GM23338 (cell line): ENCODE measurements at regions not wholly inside any gene's neighbourhood (a gene's known extent, or its start where the extent isn't known, plus 50 kb on each side); places are given as distances from the start of the nearest gene placed in this dataset.
A peak's percentile ranks its signal among the peaks of the same experiment; 100 is the strongest.

Experiments
- ATAC-seq: fragments of 200-7000 bp; cut with Tn5 transposase; 3 replicates; pipeline ENCODE4 v1.9.1; 2020
- DNase-seq: peaks from one replicate; pipeline ENCODE4 v3.0.0-alpha.2; 2015; ENCODE audit warnings: low spot score
- H2AFZ ChIP-seq: fragments of 200-600 bp; sonication (generic); 2 replicates; pipeline ENCODE4 v1.8.0; 2016; ENCODE audit warnings: antibody characterized with exemption, mild to moderate bottlenecking, moderate library complexity
- H3F3A ChIP-seq: fragments of 200-600 bp; sonication (generic); replicated peaks from 2 replicates; pipeline ENCODE4 v1.8.0; 2017; ENCODE audit warnings: antibody characterized with exemption, mixed run types, low read depth
- H3K27ac ChIP-seq: fragments of 200-600 bp; sonication (generic); 2 replicates; pipeline ENCODE4 v1.6.1; 2016; ENCODE audit warnings: low read depth
- H3K27me3 ChIP-seq: fragments of 200-600 bp; sonication (generic); 2 replicates; pipeline ENCODE4 v1.8.0; 2016; ENCODE audit warnings: mild to moderate bottlenecking, mixed run types, moderate library complexity; ENCODE audit not compliant: insufficient read depth
- H3K36me3 ChIP-seq: fragments of 200-600 bp; sonication (generic); 2 replicates; pipeline ENCODE4 v1.8.0; 2016; ENCODE audit warnings: mild to moderate bottlenecking; ENCODE audit not compliant: insufficient read depth
- H3K4me1 ChIP-seq: fragments of 200-600 bp; sonication (generic); 2 replicates; pipeline ENCODE4 v1.8.0; 2016; ENCODE audit warnings: mild to moderate bottlenecking, moderate library complexity; ENCODE audit not compliant: insufficient read depth
- H3K4me2 ChIP-seq: fragments of 200-600 bp; sonication (generic); 2 replicates; pipeline ENCODE4 v1.7.1; 2017; ENCODE audit warnings: mixed run types
- H3K4me3 ChIP-seq: fragments of 200-600 bp; sonication (generic); 2 replicates; pipeline ENCODE4 v1.6.1; 2016; ENCODE audit warnings: mixed run types
- H3K79me2 ChIP-seq: fragments of 200-600 bp; sonication (generic); replicated peaks from 2 replicates; pipeline ENCODE4 v1.8.0; 2017; ENCODE audit warnings: mild to moderate bottlenecking; ENCODE audit not compliant: insufficient read depth
- H3K9me2 ChIP-seq: fragments of 200-600 bp; sonication (generic); 2 replicates; pipeline ENCODE4 v1.8.0; 2017; ENCODE audit not compliant: insufficient read depth
- H4K20me1 ChIP-seq: fragments of 200-600 bp; sonication (generic); replicated peaks from 2 replicates; pipeline ENCODE4 v1.8.0; 2017; ENCODE audit warnings: mild to moderate bottlenecking; ENCODE audit not compliant: insufficient read depth
- H3K27ac Mint-ChIP-seq: 2 replicates; pipeline ENCODE4 v1.8.0; 2020; ENCODE audit warnings: inconsistent platforms, mild to moderate bottlenecking, moderate library complexity, mixed read lengths
- H3K27me3 Mint-ChIP-seq: 3 replicates; pipeline ENCODE4 v1.8.0; 2022; ENCODE audit warnings: low read depth, mild to moderate bottlenecking, moderate library complexity, mixed read lengths, inconsistent platforms; ENCODE audit not compliant: insufficient read depth, poor library complexity
- H3K36me3 Mint-ChIP-seq: 3 replicates; pipeline ENCODE4 v1.8.0; 2021; ENCODE audit warnings: low read depth, mild to moderate bottlenecking, inconsistent platforms, moderate library complexity, mixed read lengths
- H3K4me1 Mint-ChIP-seq: 3 replicates; pipeline ENCODE4 v1.8.0; 2020; ENCODE audit warnings: mild to moderate bottlenecking, inconsistent platforms, mixed read lengths
- H3K4me3 Mint-ChIP-seq: 3 replicates; pipeline ENCODE4 v1.8.0; 2021; ENCODE audit warnings: moderate library complexity, mild to moderate bottlenecking, inconsistent platforms, mixed read lengths
- H3K9me3 Mint-ChIP-seq: 3 replicates; pipeline ENCODE4 v1.8.0; 2020; ENCODE audit warnings: moderate library complexity, mild to moderate bottlenecking, inconsistent platforms, mixed read lengths
- CREB1 ChIP-seq: fragments of 250-450 bp; sonication (Bioruptor Pico); IDR thresholded peaks from 2 replicates; pipeline ENCODE4 v1.5.0; 2020; ENCODE audit warnings: low read depth, mild to moderate bottlenecking, moderate library complexity
- EZH2 ChIP-seq: fragments of 200-600 bp; sonication (generic); IDR thresholded peaks from one replicate; pipeline ENCODE4 v1.8.0; 2017; ENCODE audit warnings: antibody characterized with exemption, mild to moderate bottlenecking, low read depth; ENCODE audit not compliant: unreplicated experiment
- EZH2phosphoT487 ChIP-seq: fragments of 200-600 bp; sonication (generic); IDR thresholded peaks from one replicate; pipeline ENCODE4 v1.8.1; 2018; ENCODE audit warnings: antibody characterized with exemption; ENCODE audit not compliant: unreplicated experiment
- JUNB ChIP-seq: IDR thresholded peaks from one replicate; pipeline ENCODE4 v1.6.1; 2016; ENCODE audit warnings: antibody characterized with exemption; ENCODE audit not compliant: unreplicated experiment
- NANOG ChIP-seq: IDR thresholded peaks from 2 replicates; pipeline ENCODE4 v1.6.1; 2016; ENCODE audit warnings: antibody characterized with exemption, borderline replicate concordance
- POLR2AphosphoS5 ChIP-seq: IDR thresholded peaks from 2 replicates; pipeline ENCODE4 v1.6.1; 2016; ENCODE audit warnings: antibody characterized with exemption, low read depth
- STAT1 ChIP-seq: IDR thresholded peaks from one replicate; pipeline ENCODE4 v1.6.1; 2016; ENCODE audit warnings: antibody characterized with exemption; ENCODE audit not compliant: unreplicated experiment
- ZNF114 ChIP-seq: fragments of 250-450 bp; sonication (Bioruptor Pico); IDR thresholded peaks from 2 replicates; pipeline ENCODE4 v1.5.0; 2020; ENCODE audit warnings: mild to moderate bottlenecking, moderate library complexity
- ZNF331 ChIP-seq: fragments of 250-450 bp; sonication (Bioruptor Pico); IDR thresholded peaks from 2 replicates; pipeline ENCODE4 v1.5.0; 2020; ENCODE audit warnings: low read depth, mild to moderate bottlenecking, moderate library complexity
- TF ChIP-seq, protein P1 (sequence below), 2 experiments: fragments of 200-600 bp in 1 of 2; sonication (generic) in 1 of 2; conservative IDR thresholded peaks; 2 replicates each; pipeline versions ENCODE4 v1.5.1 to v1.6.1; 2016 to 2017; ENCODE audit warnings: antibody characterized with exemption in 2 of 2, low read depth in 2 of 2, mild to moderate bottlenecking in 2 of 2, moderate library complexity in 1 of 2
- TF ChIP-seq, protein P2 (sequence below): IDR thresholded peaks from one replicate; pipeline ENCODE4 v1.6.1; 2018; ENCODE audit warnings: antibody characterized with exemption; ENCODE audit not compliant: unreplicated experiment
- TF ChIP-seq, protein P3 (sequence below): IDR thresholded peaks from 2 replicates; pipeline ENCODE4 v1.6.1; 2016; ENCODE audit warnings: antibody characterized with exemption
- TF ChIP-seq, protein P4 (sequence below): fragments of 250-450 bp; sonication (Bioruptor Pico); IDR thresholded peaks from 2 replicates; pipeline ENCODE4 v1.5.0; 2020; ENCODE audit warnings: mild to moderate bottlenecking, moderate library complexity

DNA sequence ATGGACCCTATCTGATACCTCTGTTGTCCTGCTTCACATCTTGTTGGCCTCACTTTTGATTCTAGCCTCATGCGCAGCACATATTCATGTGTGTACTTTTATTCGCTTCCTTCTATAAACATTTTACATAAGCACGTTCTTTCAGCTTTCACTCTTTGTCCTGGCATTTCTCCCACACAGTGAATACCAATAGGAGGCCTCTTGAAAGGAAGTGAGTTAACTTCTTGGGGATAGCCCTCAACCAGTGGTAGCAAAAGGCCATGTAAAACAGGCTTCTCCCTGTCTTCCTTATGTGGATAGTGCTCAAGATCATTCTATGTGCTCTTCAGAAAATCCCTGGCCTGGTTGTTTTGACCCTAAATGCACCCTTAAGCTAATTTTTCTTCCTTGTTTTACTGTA, 633.9 kb upstream of the MBL2 start:
- Mint-ChIP-seq H3K4me1 (peaks cover 10% of the 10 kb centered on the region), H3K4me3 (no peak overlapping the region), H3K9me3 (no peaks in the 10 kb centered on the region), H3K27me3 (peaks cover 7% of the 10 kb centered on the region), H3K36me3 (no peaks in the 10 kb centered on the region; the same call in 2 of the 3 replicates), H3K27ac (no peak overlapping the region)
- Histone ChIP-seq H3K27me3 (no peaks in the 10 kb centered on the region), H2AFZ (peak overlapping the region; percentile 57; the same call in 1 of the 2 replicates), H3K4me2 (no peak overlapping the region), H3K4me3 (no peak overlapping the region), H4K20me1 (no peaks in the 10 kb centered on the region), H3K4me1 (peaks cover 7% of the 10 kb centered on the region; the same call in 1 of the 2 replicates), H3K9me2 (no peaks in the 10 kb centered on the region; the same call in 1 of the 2 replicates), H3K79me2 (no peaks in the 10 kb centered on the region), H3K27ac (no peak overlapping the region; the same call in 1 of the 2 replicates), H3F3A (no peaks in the 10 kb centered on the region), H3K36me3 (no peaks in the 10 kb centered on the region)
- TF ChIP-seq POLR2AphosphoS5 (no peak), ZNF114 (CRISPR knock-in tag) (no peak), NANOG (no peak), ZNF331 (CRISPR knock-in tag) (no peak), STAT1 (no peak), JUNB (no peak), EZH2 (no peak), EZH2phosphoT487 (no peak), CREB1 (no peak)
- TF ChIP-seq, protein P1, sequence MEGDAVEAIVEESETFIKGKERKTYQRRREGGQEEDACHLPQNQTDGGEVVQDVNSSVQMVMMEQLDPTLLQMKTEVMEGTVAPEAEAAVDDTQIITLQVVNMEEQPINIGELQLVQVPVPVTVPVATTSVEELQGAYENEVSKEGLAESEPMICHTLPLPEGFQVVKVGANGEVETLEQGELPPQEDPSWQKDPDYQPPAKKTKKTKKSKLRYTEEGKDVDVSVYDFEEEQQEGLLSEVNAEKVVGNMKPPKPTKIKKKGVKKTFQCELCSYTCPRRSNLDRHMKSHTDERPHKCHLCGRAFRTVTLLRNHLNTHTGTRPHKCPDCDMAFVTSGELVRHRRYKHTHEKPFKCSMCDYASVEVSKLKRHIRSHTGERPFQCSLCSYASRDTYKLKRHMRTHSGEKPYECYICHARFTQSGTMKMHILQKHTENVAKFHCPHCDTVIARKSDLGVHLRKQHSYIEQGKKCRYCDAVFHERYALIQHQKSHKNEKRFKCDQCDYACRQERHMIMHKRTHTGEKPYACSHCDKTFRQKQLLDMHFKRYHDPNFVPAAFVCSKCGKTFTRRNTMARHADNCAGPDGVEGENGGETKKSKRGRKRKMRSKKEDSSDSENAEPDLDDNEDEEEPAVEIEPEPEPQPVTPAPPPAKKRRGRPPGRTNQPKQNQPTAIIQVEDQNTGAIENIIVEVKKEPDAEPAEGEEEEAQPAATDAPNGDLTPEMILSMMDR (conservative IDR thresholded peaks at IDR 0.05; ENCODE audit: low read depth in 2 of 2) = no peak
- TF ChIP-seq, protein P2, sequence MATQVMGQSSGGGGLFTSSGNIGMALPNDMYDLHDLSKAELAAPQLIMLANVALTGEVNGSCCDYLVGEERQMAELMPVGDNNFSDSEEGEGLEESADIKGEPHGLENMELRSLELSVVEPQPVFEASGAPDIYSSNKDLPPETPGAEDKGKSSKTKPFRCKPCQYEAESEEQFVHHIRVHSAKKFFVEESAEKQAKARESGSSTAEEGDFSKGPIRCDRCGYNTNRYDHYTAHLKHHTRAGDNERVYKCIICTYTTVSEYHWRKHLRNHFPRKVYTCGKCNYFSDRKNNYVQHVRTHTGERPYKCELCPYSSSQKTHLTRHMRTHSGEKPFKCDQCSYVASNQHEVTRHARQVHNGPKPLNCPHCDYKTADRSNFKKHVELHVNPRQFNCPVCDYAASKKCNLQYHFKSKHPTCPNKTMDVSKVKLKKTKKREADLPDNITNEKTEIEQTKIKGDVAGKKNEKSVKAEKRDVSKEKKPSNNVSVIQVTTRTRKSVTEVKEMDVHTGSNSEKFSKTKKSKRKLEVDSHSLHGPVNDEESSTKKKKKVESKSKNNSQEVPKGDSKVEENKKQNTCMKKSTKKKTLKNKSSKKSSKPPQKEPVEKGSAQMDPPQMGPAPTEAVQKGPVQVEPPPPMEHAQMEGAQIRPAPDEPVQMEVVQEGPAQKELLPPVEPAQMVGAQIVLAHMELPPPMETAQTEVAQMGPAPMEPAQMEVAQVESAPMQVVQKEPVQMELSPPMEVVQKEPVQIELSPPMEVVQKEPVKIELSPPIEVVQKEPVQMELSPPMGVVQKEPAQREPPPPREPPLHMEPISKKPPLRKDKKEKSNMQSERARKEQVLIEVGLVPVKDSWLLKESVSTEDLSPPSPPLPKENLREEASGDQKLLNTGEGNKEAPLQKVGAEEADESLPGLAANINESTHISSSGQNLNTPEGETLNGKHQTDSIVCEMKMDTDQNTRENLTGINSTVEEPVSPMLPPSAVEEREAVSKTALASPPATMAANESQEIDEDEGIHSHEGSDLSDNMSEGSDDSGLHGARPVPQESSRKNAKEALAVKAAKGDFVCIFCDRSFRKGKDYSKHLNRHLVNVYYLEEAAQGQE = no peak
- TF ChIP-seq, protein P3, sequence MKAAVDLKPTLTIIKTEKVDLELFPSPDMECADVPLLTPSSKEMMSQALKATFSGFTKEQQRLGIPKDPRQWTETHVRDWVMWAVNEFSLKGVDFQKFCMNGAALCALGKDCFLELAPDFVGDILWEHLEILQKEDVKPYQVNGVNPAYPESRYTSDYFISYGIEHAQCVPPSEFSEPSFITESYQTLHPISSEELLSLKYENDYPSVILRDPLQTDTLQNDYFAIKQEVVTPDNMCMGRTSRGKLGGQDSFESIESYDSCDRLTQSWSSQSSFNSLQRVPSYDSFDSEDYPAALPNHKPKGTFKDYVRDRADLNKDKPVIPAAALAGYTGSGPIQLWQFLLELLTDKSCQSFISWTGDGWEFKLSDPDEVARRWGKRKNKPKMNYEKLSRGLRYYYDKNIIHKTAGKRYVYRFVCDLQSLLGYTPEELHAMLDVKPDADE = no peak
- TF ChIP-seq, protein P4, sequence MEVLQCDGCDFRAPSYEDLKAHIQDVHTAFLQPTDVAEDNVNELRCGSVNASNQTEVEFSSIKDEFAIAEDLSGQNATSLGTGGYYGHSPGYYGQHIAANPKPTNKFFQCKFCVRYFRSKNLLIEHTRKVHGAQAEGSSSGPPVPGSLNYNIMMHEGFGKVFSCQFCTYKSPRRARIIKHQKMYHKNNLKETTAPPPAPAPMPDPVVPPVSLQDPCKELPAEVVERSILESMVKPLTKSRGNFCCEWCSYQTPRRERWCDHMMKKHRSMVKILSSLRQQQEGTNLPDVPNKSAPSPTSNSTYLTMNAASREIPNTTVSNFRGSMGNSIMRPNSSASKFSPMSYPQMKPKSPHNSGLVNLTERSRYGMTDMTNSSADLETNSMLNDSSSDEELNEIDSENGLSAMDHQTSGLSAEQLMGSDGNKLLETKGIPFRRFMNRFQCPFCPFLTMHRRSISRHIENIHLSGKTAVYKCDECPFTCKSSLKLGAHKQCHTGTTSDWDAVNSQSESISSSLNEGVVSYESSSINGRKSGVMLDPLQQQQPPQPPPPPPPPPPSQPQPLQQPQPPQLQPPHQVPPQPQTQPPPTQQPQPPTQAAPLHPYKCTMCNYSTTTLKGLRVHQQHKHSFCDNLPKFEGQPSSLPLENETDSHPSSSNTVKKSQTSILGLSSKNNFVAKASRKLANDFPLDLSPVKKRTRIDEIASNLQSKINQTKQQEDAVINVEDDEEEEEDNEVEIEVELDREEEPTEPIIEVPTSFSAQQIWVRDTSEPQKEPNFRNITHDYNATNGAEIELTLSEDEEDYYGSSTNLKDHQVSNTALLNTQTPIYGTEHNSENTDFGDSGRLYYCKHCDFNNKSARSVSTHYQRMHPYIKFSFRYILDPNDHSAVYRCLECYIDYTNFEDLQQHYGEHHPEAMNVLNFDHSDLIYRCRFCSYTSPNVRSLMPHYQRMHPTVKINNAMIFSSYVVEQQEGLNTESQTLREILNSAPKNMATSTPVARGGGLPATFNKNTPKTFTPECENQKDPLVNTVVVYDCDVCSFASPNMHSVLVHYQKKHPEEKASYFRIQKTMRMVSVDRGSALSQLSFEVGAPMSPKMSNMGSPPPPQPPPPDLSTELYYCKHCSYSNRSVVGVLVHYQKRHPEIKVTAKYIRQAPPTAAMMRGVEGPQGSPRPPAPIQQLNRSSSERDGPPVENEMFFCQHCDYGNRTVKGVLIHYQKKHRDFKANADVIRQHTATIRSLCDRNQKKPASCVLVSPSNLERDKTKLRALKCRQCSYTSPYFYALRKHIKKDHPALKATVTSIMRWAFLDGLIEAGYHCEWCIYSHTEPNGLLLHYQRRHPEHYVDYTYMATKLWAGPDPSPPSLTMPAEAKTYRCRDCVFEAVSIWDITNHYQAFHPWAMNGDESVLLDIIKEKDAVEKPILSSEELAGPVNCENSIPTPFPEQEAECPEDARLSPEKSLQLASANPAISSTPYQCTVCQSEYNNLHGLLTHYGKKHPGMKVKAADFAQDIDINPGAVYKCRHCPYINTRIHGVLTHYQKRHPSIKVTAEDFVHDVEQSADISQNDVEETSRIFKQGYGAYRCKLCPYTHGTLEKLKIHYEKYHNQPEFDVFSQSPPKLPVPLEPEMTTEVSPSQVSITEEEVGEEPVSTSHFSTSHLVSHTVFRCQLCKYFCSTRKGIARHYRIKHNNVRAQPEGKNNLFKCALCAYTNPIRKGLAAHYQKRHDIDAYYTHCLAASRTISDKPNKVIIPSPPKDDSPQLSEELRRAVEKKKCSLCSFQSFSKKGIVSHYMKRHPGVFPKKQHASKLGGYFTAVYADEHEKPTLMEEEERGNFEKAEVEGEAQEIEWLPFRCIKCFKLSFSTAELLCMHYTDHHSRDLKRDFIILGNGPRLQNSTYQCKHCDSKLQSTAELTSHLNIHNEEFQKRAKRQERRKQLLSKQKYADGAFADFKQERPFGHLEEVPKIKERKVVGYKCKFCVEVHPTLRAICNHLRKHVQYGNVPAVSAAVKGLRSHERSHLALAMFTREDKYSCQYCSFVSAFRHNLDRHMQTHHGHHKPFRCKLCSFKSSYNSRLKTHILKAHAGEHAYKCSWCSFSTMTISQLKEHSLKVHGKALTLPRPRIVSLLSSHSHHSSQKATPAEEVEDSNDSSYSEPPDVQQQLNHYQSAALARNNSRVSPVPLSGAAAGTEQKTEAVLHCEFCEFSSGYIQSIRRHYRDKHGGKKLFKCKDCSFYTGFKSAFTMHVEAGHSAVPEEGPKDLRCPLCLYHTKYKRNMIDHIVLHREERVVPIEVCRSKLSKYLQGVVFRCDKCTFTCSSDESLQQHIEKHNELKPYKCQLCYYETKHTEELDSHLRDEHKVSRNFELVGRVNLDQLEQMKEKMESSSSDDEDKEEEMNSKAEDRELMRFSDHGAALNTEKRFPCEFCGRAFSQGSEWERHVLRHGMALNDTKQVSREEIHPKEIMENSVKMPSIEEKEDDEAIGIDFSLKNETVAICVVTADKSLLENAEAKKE (CRISPR knock-in tag) = no peak
- ATAC-seq (no peak), DNase-seq (no peak)
